Stimulated activated naive CD8-positive, alpha-beta T cell treated with anti-CD3 and anti-CD28 coated beads, Interleukin-15, amount 100 ng/mL, for 72 hours (primary cell): ENCODE measurements at regions not wholly inside any gene's neighbourhood (a gene's known extent, or its start where the extent isn't known, plus 50 kb on each side); places are given as distances from the start of the nearest gene placed in this dataset.

Experiments used
- ATAC-seq: fragments of 150-1000 bp; cut with Tn5 transposase; 2 replicates; pipeline ENCODE4 v1.10.0; 2021; ENCODE audit warnings: mild to moderate bottlenecking, moderate library complexity
- DNase-seq, 2 donors: peaks; one replicate each; pipeline ENCODE4 v3.0.0; 2021 to 2022
- H3K27ac Mint-ChIP-seq, 2 donors: one replicate each; pipeline ENCODE4 v1.8.0; 2022; ENCODE audit warnings: mild to moderate bottlenecking in 2 of 2, mixed read lengths in 2 of 2, moderate library complexity in 2 of 2
- H3K27me3 Mint-ChIP-seq: one replicate; pipeline ENCODE4 v1.8.0; 2022; ENCODE audit warnings: mixed read lengths
- H3K4me1 Mint-ChIP-seq: one replicate; pipeline ENCODE4 v1.8.0; 2022; ENCODE audit warnings: mild to moderate bottlenecking, mixed read lengths
- H3K4me3 Mint-ChIP-seq, 2 donors: one replicate each; pipeline ENCODE4 v1.8.0; 2022; ENCODE audit warnings: mild to moderate bottlenecking in 2 of 2, mixed read lengths in 2 of 2, moderate library complexity in 1 of 2
- H3K9me3 Mint-ChIP-seq, 2 donors: one replicate each; pipeline ENCODE4 v1.8.0; 2022; ENCODE audit warnings: mixed read lengths in 2 of 2

DNA sequence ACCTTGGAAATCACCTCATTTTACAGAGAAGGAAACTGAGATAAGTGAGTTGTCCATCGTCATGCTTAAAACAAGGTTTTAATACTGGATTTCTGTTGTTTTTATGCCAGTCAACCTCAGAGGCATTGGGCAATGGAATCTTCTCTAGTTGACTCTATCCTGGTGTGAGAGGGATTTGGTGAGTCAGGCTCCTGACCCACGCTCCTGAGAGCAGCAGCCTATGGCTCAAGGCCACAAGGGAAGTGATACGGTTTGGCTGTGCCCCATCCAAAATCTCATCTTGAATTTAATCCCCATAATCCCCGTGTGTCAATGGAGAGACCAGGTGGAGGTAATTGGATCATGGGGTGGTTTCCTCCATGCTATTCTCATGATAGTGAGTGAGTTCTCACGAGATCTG, 90.1 kb downstream of the TLR5 start:
- DNase-seq (no peak), ATAC-seq (no peak)
- Mint-ChIP-seq H3K9me3 (no peaks in the 10 kb centered on the region), H3K27ac (no peak overlapping the region), H3K27me3 (peaks cover 13% of the 10 kb centered on the region), H3K4me3 (no peak overlapping the region), H3K4me1 (no peaks in the 10 kb centered on the region)

GRCh38 chr1:223056802-223057201, 86.2 kb downstream of the TLR5 start:
- no peak overlapping the region for H3K27ac Mint-ChIP-seq
- no peak for DNase-seq
- peaks cover 7% of the 10 kb centered on the region for H3K27me3 Mint-ChIP-seq
- no peak for ATAC-seq
- no peaks in the 10 kb centered on the region for H3K4me1 Mint-ChIP-seq
- H3K9me3 Mint-ChIP-seq = no peaks in the 10 kb centered on the region
- no peak overlapping the region for H3K4me3 Mint-ChIP-seq

DNA sequence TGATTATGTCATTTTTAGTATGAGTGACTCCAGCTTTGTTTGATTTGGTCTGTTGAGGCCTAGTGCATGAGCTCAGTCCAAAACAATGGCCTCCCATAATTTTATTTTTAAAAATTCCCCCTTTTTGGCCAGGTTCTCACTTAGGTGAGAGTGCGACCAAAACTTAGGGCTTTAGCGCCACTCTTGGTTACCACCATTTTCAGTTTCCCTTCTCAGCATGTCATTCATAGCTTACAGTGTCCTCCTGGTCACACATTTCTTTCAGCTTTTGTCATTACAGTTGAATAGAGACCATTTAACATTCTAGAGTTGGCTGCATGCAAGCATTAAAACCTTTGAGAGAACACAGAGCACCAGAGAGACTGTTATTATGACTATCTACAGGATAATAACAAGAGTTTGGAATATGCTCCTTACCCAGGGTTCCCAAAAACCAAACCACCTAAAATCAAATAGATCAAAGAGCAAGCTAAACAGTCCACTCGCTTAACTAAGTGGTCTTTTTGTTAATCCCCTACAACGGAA, 85.4 kb downstream of the TLR5 start:
- Mint-ChIP-seq H3K27ac (no peak overlapping the region), H3K4me1 (no peaks in the 10 kb centered on the region), H3K9me3 (no peaks in the 10 kb centered on the region), H3K27me3 (peaks cover 7% of the 10 kb centered on the region), H3K4me3 (no peak overlapping the region)
- ATAC-seq (peak; percentile 35), DNase-seq (no peak)
